ENCODE measurements at regions not wholly inside any gene's neighbourhood (a gene's known extent, or its start where the extent isn't known, plus 50 kb on each side); places are given as distances from the start of the nearest gene placed in this dataset.

- WGBS, 2 donors, result 74 to 88% methylated on average over 7 of the region's 7 CpGs
- no peak for ATAC-seq (ENCODE audit: low FRiP score)
Observed at GRCh38 chr16:66121466-66121865, 245.0 kb upstream of the CDH5 start.

GRCh38 chr16:66120656-66121055, 245.8 kb upstream of the CDH5 start:
- ATAC-seq (ENCODE audit: low FRiP score) (no peak), DNase-seq (no peak)
- Histone ChIP-seq H3K4me1 (ENCODE audit: control insufficient read depth in 1 of 2, insufficient read depth in 2 of 2, low read length in 2 of 2) (no peaks in the 10 kb centered on the region), H3K27me3 (ENCODE audit: control insufficient read depth in 1 of 2, insufficient read depth in 2 of 2, low read length in 1 of 2) (no peaks in the 10 kb centered on the region), H3K9me3 (ENCODE audit: control insufficient read depth, low read length) (no peaks in the 10 kb centered on the region), H3K36me3 (ENCODE audit: control insufficient read depth in 1 of 2, insufficient read depth in 2 of 2, low read length in 1 of 2) (no peaks in the 10 kb centered on the region), H3K27ac (ENCODE audit: low read depth in 1 of 2, low read length in 2 of 2) (no peak overlapping the region), H3K4me3 (ENCODE audit: low read length in 2 of 2) (no peak overlapping the region)
- 78 to 80% methylated on average over 3 of the region's 3 CpGs for WGBS, 2 donors
- intact Hi-C loops (cut with DNase I), result no loop called here

More at GRCh38 chr16:66121466-66121865, 245.0 kb upstream of the CDH5 start:
- DNase-seq, result no peak
- intact Hi-C loops (cut with DNase I), result no loop called here
- Histone ChIP-seq H3K36me3 (ENCODE audit: control insufficient read depth in 1 of 2, insufficient read depth in 2 of 2, low read length in 1 of 2) (no peaks in the 10 kb centered on the region), H3K9me3 (ENCODE audit: control insufficient read depth, low read length) (no peaks in the 10 kb centered on the region), H3K4me3 (ENCODE audit: low read length in 2 of 2) (no peak overlapping the region), H3K27me3 (ENCODE audit: control insufficient read depth in 1 of 2, insufficient read depth in 2 of 2, low read length in 1 of 2) (no peaks in the 10 kb centered on the region), H3K27ac (ENCODE audit: low read depth in 1 of 2, low read length in 2 of 2) (no peak overlapping the region), H3K4me1 (ENCODE audit: control insufficient read depth in 1 of 2, insufficient read depth in 2 of 2, low read length in 2 of 2) (no peaks in the 10 kb centered on the region)

DNA sequence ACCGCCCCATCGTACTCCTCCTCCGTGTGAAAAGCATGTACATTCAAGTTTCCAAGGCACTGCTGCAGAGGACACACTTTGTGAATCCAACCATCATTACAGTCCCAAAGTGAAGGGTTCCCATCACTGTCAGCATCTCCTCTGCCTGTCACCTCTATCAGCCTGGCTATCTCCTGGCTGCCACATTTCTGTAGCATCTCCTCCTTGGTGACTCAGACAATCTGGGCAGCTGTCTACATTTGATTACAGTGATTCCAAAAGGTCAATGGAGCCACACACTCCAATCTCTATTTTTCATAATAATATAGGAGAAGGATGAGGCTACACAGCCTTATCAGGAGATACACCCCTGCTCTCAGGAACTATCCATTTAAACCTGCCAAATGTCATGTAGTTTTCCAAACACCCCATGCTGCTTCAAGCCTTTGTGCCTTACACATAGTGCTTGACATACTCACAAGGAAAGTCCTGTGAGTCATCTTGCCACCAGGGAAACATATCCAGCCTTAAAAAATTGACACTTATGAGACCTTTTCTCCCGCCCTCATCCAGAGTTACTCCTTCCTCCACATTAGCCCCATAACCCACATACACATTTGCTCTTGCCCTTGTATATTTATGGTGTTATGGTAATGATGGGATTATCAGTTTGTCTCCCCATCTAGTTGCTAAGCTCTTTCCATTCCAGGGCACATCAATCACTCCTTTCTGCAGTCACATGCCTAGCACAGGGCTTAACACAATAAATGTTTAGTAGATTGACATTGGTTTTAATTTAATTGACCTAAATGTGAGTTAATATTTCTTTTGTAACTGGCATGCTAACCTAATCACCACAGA, 250.1 kb upstream of the CDH5 start:
- intact Hi-C loops (cut with DNase I), result no loop called here
- H3K4me3 ChIP-seq (ENCODE audit: low read length in 2 of 2), result no peak overlapping the region
- DNase-seq, result no peak
- H3K27me3 ChIP-seq (ENCODE audit: control insufficient read depth in 1 of 2, insufficient read depth in 2 of 2, low read length in 1 of 2), result no peaks in the 10 kb centered on the region
- H3K36me3 ChIP-seq (ENCODE audit: control insufficient read depth in 1 of 2, insufficient read depth in 2 of 2, low read length in 1 of 2), result no peaks in the 10 kb centered on the region
- no peak overlapping the region for H3K27ac ChIP-seq (ENCODE audit: low read depth in 1 of 2, low read length in 2 of 2)
- H3K9me3 ChIP-seq (ENCODE audit: control insufficient read depth, low read length), result no peaks in the 10 kb centered on the region
- H3K4me1 ChIP-seq (ENCODE audit: control insufficient read depth in 1 of 2, insufficient read depth in 2 of 2, low read length in 2 of 2), result no peaks in the 10 kb centered on the region
- no peak for ATAC-seq (ENCODE audit: low FRiP score)
- WGBS, 2 donors, result 85 to 90% methylated on average over 4 of the region's 4 CpGs

- Histone ChIP-seq H3K4me1 (ENCODE audit: control insufficient read depth in 1 of 2, insufficient read depth in 2 of 2, low read length in 2 of 2) (no peaks in the 10 kb centered on the region), H3K27ac (ENCODE audit: low read depth in 1 of 2, low read length in 2 of 2) (no peak overlapping the region), H3K4me3 (ENCODE audit: low read length in 2 of 2) (no peak overlapping the region), H3K27me3 (ENCODE audit: control insufficient read depth in 1 of 2, insufficient read depth in 2 of 2, low read length in 1 of 2) (no peaks in the 10 kb centered on the region), H3K9me3 (ENCODE audit: control insufficient read depth, low read length) (no peaks in the 10 kb centered on the region), H3K36me3 (ENCODE audit: control insufficient read depth in 1 of 2, insufficient read depth in 2 of 2, low read length in 1 of 2) (no peaks in the 10 kb centered on the region)
- no peak for DNase-seq
- intact Hi-C loops (cut with DNase I), result no loop called here
- no peak for ATAC-seq (ENCODE audit: low FRiP score)
- WGBS, 2 donors, result 79 to 87% methylated on average over 3 of the region's 3 CpGs
Observed at GRCh38 chr16:66115373-66115772, 251.1 kb upstream of the CDH5 start.

DNA sequence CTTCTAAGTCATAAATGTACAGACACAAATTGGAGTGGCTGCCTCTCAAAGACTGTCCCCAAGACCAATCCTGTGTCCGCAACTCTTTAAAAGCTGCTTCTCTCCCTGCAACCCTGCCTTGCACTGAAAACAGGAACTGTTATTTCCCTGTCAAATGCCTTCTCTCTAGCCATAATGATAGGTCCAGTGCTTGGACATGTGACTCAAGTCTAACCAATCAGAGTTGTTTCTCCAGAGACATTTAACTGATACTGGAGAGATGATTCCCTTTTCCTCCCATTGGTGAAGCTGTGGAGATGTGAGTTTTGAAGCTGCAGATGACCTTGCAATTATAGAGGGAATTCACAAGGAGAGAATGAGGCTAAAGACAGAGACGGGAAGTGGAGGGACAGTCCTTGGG, 253.3 kb upstream of the CDH5 start:
- no peak overlapping the region for H3K27ac ChIP-seq (ENCODE audit: low read depth in 1 of 2, low read length in 2 of 2)
- no peak for ATAC-seq (ENCODE audit: low FRiP score)
- intact Hi-C loops (cut with DNase I), result no loop called here

GRCh38 chr16:66109677-66110076, 256.8 kb upstream of the CDH5 start:
- H3K4me3 ChIP-seq (ENCODE audit: low read length in 2 of 2), result no peak overlapping the region
- DNase-seq (no peak), ATAC-seq (ENCODE audit: low FRiP score) (no peak)
- H3K27ac ChIP-seq (ENCODE audit: low read depth in 1 of 2, low read length in 2 of 2), result no peak overlapping the region
- intact Hi-C loops (cut with DNase I), result no loop called here
- WGBS, 2 donors, result 82 to 87% methylated on average over 1 of the region's 1 CpG
- peaks cover 0 to under 1% of the 10 kb centered on the region in 2 donors for H3K27me3 ChIP-seq (ENCODE audit: control insufficient read depth in 1 of 2, insufficient read depth in 2 of 2, low read length in 1 of 2)
- H3K9me3 ChIP-seq (ENCODE audit: control insufficient read depth, low read length), result no peaks in the 10 kb centered on the region
- H3K36me3 ChIP-seq (ENCODE audit: control insufficient read depth in 1 of 2, insufficient read depth in 2 of 2, low read length in 1 of 2), result no peaks in the 10 kb centered on the region
- H3K4me1 ChIP-seq (ENCODE audit: control insufficient read depth in 1 of 2, insufficient read depth in 2 of 2, low read length in 2 of 2), result no peaks in the 10 kb centered on the region

More for the DNA sequence above, 253.3 kb upstream of the CDH5 start:
- DNase-seq, result no peak
- Histone ChIP-seq H3K4me1 (ENCODE audit: control insufficient read depth in 1 of 2, insufficient read depth in 2 of 2, low read length in 2 of 2) (no peaks in the 10 kb centered on the region), H3K36me3 (ENCODE audit: control insufficient read depth in 1 of 2, insufficient read depth in 2 of 2, low read length in 1 of 2) (no peaks in the 10 kb centered on the region), H3K4me3 (ENCODE audit: low read length in 2 of 2) (no peak overlapping the region), H3K27me3 (ENCODE audit: control insufficient read depth in 1 of 2, insufficient read depth in 2 of 2, low read length in 1 of 2) (no peaks in the 10 kb centered on the region), H3K9me3 (ENCODE audit: control insufficient read depth, low read length) (no peaks in the 10 kb centered on the region)
- 88 to 95% methylated on average over 2 of the region's 2 CpGs for WGBS, 2 donors

DNA sequence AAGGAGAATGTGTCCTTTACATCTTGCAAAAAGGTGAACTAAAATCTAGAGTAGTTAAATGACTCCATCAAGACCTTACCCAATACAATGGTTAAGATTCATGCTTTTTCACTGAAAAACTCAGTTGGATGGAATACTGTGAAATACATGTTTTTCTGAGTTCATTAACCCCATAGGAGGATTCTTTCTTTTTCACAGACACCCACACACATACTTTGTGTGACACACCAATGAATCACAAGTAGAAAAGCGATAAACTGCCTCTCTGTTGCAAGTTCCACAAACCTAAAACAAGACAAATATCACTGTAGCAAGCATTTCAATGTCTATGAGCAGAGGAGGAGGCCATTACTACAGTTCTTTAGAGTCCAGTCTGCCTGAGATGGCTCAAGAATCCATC, 258.8 kb upstream of the CDH5 start:
- WGBS, 2 donors, result 66 to 71% methylated on average over 1 of the region's 1 CpG
- H3K36me3 ChIP-seq (ENCODE audit: control insufficient read depth in 1 of 2, insufficient read depth in 2 of 2, low read length in 1 of 2), result no peaks in the 10 kb centered on the region
- intact Hi-C loops (cut with DNase I), result no loop called here
- DNase-seq (no peak), ATAC-seq (ENCODE audit: low FRiP score) (no peak)
- no peaks in the 10 kb centered on the region for H3K4me1 ChIP-seq (ENCODE audit: control insufficient read depth in 1 of 2, insufficient read depth in 2 of 2, low read length in 2 of 2)
- H3K4me3 ChIP-seq (ENCODE audit: low read length in 2 of 2), result no peak overlapping the region
- no peak overlapping the region for H3K27ac ChIP-seq (ENCODE audit: low read depth in 1 of 2, low read length in 2 of 2)
- peaks cover 0 to 2% of the 10 kb centered on the region in 2 donors for H3K27me3 ChIP-seq (ENCODE audit: control insufficient read depth in 1 of 2, insufficient read depth in 2 of 2, low read length in 1 of 2)
- no peaks in the 10 kb centered on the region for H3K9me3 ChIP-seq (ENCODE audit: control insufficient read depth, low read length)

DNA sequence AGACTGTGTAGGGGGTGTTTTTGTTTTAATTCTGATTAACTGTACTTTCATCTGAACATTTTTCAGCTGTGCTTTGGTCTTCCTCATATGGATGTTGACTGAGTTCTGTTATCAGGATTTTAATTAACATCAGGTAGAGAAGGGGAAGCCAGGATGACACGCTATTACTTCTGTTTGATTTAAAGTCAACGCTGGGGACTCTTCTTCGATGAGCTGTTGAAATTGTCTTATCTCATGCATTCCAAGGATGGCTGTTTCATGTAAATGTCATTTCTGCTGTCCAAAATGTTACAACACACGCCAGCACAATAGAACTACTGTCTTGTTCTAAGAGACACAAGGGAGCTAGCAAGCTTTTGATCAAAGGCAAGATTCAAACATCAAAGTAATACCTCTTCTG, 263.3 kb upstream of the CDH5 start:
- H3K36me3 ChIP-seq (ENCODE audit: control insufficient read depth in 1 of 2, insufficient read depth in 2 of 2, low read length in 1 of 2), result no peaks in the 10 kb centered on the region
- no peak for DNase-seq
- WGBS, 2 donors, result 74 to 77% methylated on average over 4 of the region's 4 CpGs
- H3K27ac ChIP-seq (ENCODE audit: low read depth in 1 of 2, low read length in 2 of 2), result no peak overlapping the region
- intact Hi-C loops (cut with DNase I), result no loop called here
- no peaks in the 10 kb centered on the region for H3K9me3 ChIP-seq (ENCODE audit: control insufficient read depth, low read length)
- H3K4me1 ChIP-seq (ENCODE audit: control insufficient read depth in 1 of 2, insufficient read depth in 2 of 2, low read length in 2 of 2), result no peaks in the 10 kb centered on the region
- no peak overlapping the region for H3K4me3 ChIP-seq (ENCODE audit: low read length in 2 of 2)
- ATAC-seq (ENCODE audit: low FRiP score), result no peak
- H3K27me3 ChIP-seq (ENCODE audit: control insufficient read depth in 1 of 2, insufficient read depth in 2 of 2, low read length in 1 of 2), result peaks cover 0 to 2% of the 10 kb centered on the region in 2 donors

- no peak for ATAC-seq (ENCODE audit: low FRiP score)
- Histone ChIP-seq H3K27me3 (ENCODE audit: control insufficient read depth in 1 of 2, insufficient read depth in 2 of 2, low read length in 1 of 2) (no peaks in the 10 kb centered on the region), H3K4me3 (ENCODE audit: low read length in 2 of 2) (no peak overlapping the region), H3K4me1 (ENCODE audit: control insufficient read depth in 1 of 2, insufficient read depth in 2 of 2, low read length in 2 of 2) (no peaks in the 10 kb centered on the region), H3K27ac (ENCODE audit: low read depth in 1 of 2, low read length in 2 of 2) (no peak overlapping the region), H3K9me3 (ENCODE audit: control insufficient read depth, low read length) (no peaks in the 10 kb centered on the region), H3K36me3 (ENCODE audit: control insufficient read depth in 1 of 2, insufficient read depth in 2 of 2, low read length in 1 of 2) (no peaks in the 10 kb centered on the region)
- 86 to 90% methylated on average over 4 of the region's 4 CpGs for WGBS, 2 donors
- DNase-seq, result no peak
- intact Hi-C loops (cut with DNase I), result no loop called here
Observed at GRCh38 chr16:66099306-66099705, 267.2 kb upstream of the CDH5 start.
